ENCODE measurements at regions not wholly inside any gene's neighbourhood (a gene's known extent, or its start where the extent isn't known, plus 50 kb on each side); places are given as distances from the start of the nearest gene placed in this dataset.

DNA sequence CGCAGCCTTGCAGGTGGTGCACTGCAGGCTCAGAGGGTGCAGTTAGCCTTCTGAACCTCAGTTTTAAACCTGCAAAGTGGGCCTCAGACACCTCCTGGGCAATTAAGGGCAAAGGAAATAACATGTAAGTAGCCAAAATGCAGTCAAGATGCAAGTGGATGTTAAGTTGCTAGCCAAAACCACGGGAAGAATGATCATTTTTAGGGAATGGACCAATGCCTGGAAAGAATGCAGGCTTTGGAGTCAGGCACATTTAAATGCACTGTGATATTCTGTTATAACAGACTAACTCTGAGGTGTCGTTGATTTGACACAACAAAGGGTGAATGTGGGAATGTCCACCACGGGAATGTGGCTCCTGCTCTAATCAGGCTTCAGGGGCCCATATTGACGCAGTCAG lies 57.9 kb upstream of the PTGFRN start:
- DNase-seq = no peak

DNA sequence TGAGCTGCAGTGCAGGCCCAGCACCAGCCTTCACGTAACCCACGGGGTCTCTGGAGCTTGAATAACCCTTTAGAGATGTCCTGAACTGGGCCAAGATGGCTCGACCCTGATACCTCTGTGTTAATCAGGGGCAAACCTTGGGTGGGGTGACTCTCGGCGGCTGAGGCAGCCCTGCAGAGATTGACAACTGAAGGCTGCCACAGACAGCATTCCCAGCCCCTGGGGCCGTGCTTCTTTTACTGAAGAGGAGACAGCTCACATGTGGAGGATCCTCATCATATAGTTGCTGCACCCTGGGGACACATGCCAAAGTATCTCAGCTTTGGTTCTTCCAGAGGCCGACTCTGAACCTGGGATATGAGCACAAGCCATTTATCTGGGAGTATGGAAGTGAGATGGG lies 57.3 kb upstream of the PTGFRN start:
- no peak for DNase-seq

DNA sequence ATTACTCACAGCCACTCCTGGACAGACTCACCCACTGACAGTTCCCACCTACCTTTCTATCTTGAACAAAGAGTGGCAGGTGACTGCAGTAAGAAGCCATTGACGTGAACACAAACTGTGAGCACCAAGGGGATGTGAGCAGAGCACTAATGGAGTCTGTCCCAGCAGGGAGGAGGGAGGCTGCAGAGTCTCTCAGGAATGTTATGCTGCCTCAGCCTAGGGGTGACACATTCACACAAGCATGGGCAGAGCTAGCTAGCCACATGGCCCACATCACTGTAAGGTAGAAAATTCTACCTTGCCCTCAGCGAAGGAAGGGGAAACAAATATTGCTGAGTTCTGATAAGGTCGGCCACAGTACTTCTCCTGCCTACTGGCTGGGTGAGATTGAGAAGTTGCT lies 56.8 kb upstream of the PTGFRN start:
- DNase-seq = no peak

DNA sequence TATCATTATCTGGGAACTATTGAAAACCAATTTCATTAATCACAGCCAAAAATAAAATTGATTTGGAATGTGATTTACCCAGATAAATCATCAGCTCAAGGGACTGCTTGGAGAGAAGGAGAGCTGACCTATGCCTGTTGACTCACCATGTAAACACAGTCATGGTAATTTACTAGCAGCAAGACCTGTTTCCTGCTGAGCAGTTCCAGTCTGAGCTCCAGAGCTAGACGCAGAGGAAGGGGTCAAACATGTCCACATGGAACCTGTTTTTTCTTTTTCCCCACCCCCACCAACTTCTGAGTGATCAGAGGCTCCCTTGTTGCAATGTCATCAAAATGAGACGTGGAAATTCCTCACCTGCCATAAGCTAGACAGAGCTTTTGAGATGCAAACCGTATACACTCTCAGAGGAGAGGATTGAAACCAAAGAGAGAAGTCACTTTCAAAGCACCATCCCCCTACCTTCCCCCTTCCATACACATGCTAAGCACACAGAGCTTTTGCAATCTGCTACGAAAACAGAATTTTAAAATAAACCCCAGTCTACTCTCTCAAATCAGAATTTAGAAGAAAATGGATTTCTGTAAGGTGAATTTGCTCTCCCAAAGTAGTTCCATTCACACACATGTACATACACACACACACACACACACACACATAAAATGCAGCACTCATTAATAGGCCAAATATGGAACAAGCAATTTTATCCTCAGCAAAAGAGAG lies 55.9 kb upstream of the PTGFRN start:
- no peak for DNase-seq

DNA sequence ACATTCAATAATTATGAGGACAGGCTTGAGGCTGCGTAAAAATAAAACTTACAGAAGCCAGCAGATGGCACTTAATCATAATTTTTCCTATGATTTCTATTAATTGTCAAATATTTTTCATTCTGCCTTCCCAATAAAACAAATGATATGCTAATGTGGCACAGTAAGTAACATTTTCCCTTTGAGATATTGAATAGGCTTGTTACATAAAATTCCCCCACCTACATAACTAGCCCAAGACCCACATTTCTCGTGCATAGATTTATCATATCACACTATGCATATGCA lies 55.4 kb upstream of the PTGFRN start:
- no peak for DNase-seq

DNA sequence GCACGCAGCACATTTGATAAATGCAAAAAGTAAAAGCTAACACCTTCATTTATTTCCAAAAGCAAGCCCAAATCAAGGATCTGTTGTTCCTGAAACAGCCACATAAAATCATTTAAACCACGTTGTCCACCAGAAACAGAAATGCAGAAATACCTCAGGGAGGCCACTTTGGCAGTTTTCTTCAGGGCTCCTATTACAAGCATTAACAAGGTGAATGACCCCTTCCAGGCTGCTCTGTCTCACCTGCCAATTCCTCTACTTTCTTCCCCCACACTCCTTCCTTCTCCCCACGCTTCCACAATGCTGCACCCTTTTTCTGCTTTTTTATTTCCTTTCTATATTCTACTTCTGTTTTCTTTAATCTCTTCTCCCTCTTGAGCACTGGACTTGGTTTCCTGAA lies 55.0 kb upstream of the PTGFRN start:
- DNase-seq = no peak

DNA sequence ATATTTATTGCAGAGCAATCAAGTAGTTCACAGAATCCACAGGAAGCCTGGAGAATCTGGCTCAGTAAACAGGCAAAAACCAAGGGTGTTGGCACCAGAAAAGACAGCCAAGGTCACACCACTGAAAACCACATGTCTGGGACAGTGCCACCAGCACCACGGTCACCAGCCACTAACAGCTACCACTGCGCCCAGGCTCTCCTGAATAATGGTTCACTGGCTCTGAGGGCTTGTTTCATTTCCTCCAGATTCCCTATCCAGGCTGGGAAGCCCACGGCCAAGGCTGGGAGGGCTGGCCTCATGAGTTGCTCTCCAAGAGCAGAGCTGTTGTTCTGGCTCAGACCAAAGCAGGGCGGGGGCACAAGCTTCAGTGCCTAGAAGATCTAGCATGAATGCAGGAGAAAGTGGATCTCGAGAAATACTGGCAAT lies 54.5 kb upstream of the PTGFRN start:
- peak; percentile 89 for DNase-seq

DNA sequence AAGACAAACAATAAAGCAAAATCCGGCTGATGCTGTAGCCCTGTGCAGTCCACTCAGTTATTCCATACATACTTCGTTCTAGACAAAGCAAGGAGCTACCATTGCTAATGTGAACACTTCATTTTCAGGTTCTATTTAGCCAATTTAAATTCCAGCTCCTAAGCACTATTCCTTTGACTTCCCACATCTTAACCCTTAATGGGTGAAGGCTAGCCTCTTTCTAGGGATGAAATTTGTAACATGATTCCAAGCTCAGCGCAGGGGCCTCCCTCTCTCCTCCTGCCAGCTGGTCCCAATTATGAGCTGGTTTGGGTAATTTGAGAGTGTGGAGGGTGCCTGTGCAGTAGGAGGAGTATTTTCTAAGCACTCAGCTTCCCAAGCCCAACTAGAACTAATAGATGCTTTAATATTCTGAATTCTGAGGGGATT lies 53.9 kb upstream of the PTGFRN start:
- peak; percentile 76 for DNase-seq

DNA sequence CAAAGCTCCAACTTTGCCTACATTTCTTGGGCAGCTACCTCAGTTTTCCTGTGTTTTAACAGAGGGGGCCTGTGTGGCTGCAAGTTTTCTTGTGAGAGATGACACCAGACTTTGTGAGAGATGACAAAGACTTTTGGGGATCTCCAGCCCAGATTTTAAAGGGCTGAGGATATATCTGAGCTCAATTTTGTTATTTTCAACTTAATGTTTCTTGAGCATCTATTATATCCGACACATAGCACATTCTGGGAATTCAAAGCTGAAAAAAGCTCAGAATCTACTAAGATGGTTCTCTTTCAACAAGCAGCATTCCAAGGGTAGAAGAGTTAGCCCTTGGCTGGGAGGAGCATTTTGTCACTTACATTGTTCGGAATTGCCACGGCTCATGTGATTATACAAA lies 53.4 kb upstream of the PTGFRN start:
- no peak for DNase-seq

DNA sequence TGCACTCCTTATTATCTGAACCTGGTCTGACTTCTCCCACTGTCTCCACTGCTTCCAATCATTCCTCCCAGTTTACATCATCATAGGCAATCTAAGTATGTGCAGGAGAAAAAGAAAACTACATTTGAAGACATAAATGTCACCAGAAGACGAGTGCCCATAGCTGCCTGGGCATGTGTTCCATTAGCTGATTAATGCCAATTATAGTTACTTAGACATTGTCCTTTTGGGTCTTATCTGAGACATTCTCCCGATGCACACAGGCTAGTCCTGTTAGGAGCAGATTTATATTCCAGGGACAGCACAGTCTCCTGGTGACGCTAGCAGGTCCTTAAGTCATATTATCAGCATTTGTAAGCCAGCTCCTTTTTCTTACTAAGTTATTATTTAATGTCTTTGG lies 52.6 kb upstream of the PTGFRN start:
- no peak for DNase-seq
